Hepatocyte (in vitro differentiated cells): ENCODE measurements at regions not wholly inside any gene's neighbourhood (a gene's known extent, or its start where the extent isn't known, plus 50 kb on each side); places are given as distances from the start of the nearest gene placed in this dataset.

Source experiments
- EZH2 ChIP-seq: fragments of 200-600 bp; sonication (generic); IDR thresholded peaks from 2 replicates; pipeline ENCODE4 v1.6.1; 2016; ENCODE audit warnings: antibody characterized with exemption, mild to moderate bottlenecking, borderline replicate concordance
- EZH2phosphoT487 ChIP-seq: fragments of 200-600 bp; sonication (generic); IDR thresholded peaks from one replicate; pipeline ENCODE4 v1.6.1; 2018; ENCODE audit warnings: antibody characterized with exemption, mild to moderate bottlenecking, low read depth, moderate library complexity; ENCODE audit not compliant: unreplicated experiment, severe bottlenecking

DNA sequence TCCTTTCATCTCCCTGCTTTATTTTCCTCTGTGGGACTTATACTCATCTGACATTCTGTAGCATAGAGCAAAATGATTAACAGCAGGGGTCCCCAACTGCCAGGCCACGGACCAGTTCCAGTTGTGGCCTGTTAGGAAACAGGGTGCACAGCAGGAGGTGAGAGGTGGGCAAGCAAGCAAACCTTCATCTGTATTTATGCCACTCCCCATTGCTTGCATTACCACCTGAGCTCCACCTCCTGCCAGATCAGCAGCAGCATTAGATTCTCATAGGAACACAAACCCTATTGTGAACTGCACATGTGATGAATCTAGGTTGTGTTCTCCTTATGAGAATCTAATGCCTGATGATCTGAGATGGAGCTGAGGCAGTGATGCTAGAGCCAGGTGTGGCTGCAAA, 130.5 kb upstream of the SLC24A3 start:
- TF ChIP-seq EZH2phosphoT487 (no peak), EZH2 (no peak)
